ENCODE measurements at regions not wholly inside any gene's neighbourhood (a gene's known extent, or its start where the extent isn't known, plus 50 kb on each side); places are given as distances from the start of the nearest gene placed in this dataset.

DNA sequence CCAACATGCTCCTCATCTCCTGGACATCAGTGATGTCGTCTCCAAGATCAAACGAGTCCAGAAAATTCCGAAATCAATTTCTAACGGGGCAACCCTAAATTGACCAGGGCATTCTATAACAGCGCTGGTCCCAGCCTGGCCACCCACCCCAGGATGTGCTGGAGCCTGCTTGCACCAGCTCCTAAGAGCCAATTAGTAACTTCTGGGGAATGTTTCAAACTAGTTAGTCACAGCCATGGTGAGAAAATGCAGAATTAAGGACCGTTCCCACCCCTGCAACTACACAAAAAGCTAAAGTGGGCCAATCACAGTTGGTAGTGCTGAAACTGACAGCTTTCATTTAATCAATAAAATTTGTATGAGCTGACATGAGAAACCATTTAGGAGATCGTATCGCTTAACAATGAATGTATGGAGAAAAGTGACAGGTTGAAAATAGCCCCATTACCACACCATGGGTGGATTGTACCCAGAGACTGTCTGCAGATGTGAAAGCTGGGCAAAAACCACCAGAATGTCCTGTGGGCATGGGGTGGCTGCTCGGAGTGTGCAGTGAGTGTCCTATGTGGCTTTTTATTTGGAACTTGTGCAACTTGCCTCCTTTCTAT, 165.7 kb upstream of the AFDN start:
- no peak for DNase-seq (ENCODE audit: low read depth, low spot score)
- no peak overlapping the region for H3K4me3 ChIP-seq (ENCODE audit: low read length)

DNA sequence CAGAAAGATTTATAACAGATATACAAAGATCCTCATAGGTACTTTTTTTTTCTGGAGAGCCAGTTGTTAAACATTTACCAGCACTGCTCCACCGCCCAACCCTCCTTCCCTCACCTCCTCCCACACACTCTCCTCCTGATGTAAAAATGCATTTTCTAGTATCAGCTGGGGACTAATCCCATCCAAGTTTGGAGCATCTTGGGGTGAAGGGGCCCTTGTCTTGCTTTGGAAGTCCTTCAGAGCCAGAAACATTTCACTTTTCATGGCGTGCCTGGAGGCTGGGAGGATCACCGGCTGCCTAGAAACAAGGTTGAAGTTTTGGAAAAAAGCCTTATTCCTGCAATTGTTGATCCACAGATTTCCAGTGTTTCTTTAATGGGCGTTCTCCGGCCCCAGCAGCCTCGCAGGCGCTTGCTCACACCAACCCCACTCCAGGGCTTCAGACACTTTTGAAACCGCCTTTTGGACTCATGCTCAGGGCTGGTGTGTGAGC, 165.1 kb upstream of the AFDN start:
- H3K4me3 ChIP-seq (ENCODE audit: low read length) = no peak overlapping the region
- DNase-seq (ENCODE audit: low read depth, low spot score) = no peak

DNA sequence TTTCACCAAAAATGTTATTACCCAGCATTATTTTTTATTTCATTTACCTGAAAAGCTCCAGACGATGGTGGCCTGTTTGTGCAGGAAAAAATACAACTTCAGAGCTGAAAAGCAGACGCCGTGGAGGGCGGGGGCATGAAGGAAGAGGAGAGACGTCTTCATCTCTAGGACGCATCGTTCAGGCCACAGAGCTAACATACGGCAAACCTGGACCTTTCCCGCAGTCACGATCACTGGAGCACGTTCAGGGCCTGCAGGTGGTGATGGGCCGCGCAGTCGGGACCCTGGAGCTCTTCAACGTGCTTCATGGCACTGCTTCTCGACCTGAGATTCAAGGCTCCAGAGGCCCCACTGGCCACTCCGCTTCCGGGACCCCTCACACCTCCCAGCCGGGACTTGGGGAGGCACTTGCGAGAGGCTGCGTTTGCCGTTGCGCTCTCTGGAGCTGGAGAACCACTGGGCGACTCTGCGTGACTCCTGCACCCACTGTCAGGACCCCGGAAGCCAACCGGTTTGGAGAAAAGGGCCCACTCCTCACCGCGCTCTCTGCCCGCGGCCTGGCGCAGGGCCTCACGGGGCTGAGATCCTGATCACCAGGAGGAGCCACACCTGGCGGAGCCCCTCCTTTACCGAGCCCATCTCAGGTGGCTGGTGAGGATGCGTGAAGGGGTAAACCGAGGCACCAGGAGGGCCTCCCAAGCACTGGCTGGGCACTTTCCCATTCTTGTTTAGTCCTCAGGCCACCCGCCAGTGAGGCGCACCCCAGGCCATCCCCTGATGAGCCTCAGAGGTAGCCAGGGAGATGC, 164.4 kb upstream of the AFDN start:
- no peak for DNase-seq (ENCODE audit: low read depth, low spot score)
- no peak overlapping the region for H3K4me3 ChIP-seq (ENCODE audit: low read length)

DNA sequence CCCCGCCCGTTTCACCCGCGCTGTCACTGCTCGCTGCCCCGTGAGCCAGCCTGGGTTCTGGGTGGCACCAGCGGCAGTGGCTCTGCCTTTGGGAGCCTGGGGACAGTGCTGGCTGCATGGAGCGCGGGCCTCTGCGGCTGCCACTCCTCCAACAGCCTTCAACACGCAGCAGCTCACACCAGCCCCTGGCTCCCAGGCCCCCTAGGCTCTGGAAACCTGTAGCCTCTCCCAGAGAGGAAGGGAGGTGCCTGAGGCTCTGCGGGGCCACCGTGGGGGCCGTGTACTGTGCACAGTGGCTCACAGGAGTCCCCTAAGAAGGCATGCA, 163.9 kb upstream of the AFDN start:
- DNase-seq (ENCODE audit: low read depth, low spot score) = no peak
- no peak overlapping the region for H3K4me3 ChIP-seq (ENCODE audit: low read length)

DNA sequence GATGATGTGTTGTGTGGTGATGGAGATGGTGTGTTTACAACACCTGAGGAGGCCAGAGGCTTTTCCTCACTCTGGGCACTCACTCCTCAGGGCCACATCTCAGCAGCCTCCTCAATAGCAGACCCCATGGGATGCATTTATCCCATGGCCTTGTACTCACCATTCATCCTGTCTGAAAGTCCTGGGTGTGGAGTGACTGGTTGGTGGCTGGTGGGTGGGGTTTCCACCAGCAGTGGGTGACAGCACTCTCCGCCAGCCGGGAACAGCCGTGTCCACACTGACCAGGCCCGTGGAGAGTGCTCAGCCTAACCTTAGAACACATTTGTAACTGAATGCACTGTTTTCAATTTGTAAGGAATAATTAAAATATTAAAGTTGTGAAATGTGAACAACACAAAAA, 163.4 kb upstream of the AFDN start:
- no peak overlapping the region for H3K4me3 ChIP-seq (ENCODE audit: low read length)
- no peak for DNase-seq (ENCODE audit: low read depth, low spot score)

DNA sequence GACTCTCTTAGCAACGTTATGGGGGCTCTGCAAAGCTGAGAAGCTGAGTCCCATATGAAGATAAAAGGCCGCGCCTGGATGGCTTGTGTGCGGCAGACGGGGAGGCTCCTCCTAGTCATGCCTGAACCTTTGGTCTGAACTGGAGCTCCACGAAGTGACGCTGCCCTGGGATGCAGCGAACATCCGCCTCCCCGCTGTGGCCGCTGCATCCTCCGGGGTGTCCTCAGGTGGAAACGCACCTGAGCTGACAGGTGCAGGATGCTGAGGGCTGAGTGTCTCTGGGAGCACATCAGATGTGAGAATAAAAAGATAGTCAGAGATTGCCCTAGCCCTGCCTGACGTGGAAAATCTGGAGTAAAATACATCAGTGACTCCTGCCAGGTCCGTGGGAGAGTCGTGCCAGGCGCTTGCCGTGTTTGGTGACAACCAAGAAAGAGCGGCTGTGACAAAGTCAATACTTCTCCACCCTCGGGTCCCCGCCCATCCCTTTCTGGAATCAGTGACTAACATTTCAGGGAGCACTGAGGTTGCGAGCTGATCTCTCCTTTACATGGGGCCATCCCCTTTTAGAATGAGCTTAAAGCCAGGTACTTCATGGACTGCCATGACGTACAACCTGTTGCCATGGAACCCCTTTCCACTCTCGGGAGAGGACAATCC, 162.8 kb upstream of the AFDN start:
- DNase-seq (ENCODE audit: low read depth, low spot score) = no peak

DNA sequence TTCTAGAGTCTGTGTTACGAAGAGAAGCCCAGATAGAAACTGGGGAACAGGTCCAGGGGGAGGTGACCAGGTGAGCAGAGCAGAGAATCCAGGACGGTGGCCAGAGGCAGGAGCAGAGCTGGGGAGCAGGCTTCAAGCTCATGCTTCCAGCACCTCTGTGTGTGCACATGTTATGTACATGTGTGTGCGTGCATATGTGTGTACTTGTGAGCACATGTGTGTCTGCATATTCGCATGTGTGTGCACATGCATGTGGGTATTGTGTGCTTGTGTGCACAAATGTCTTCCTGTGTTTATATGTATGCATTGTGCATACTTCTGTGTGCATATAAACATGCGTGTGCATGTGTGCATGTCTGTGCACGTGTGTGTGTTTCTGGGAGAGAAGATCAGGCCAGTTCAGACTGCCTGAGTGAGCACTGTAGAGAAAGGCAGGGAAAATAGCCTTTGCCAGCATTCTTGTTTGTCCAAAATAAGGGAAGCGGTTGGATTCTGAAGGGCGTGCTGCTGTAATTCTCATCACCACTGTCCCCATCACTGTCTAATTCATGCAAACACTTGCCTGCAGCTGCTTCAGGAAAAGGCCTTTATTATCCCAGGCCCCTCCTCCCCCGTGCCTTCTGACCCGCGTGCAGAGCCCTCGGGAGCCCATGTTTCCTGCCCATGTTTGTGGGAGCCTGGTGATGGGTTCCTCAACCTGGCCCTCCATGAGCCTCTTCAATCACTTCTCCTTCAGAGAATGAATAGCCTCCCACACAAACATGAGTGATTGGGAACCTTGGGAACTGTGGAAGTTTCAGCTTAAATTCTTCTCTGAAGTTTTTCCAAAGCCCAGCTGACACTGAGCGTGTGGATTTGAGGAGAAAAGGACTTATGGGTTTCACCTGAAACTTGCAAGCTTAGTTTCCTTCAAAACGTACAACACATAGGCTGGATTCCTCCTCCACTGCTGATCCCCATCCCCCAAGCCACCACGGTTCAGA, 161.7 kb upstream of the AFDN start:
- H3K4me3 ChIP-seq (ENCODE audit: low read length) = no peak overlapping the region
- no peak for DNase-seq (ENCODE audit: low read depth, low spot score)

More for the DNA sequence above, 162.8 kb upstream of the AFDN start:
- H3K4me3 ChIP-seq (ENCODE audit: low read length) = no peak overlapping the region

DNA sequence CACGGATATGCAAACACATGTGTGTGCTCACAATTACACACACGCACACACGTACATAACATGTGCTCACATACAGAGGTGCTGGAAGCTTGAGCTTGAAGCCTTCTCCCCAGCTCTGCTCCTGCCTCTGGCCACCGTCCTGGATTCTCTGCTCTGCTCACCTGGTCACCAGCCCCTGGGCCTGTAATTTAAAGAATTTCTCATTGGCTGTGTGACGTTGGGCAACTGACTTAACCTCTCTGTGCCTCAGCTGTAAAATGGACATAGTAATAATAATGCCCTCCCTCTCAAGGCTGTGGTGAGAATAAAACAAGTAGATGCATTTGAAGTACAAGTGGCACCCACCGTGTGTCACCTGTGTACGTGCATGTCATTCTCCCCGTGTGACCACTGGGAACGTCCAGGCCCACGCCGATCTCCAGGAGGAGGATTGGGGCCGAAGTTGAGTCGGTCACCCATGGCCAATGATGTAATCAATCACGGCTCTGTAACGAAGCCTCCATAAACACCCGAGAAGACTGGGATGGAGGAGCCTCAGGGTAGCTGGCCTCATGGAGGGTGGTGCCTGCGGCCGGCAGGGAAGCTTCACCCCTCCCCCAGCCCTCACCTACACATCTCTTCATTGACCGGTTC, 160.9 kb upstream of the AFDN start:
- no peak overlapping the region for H3K4me3 ChIP-seq (ENCODE audit: low read length)
- no peak for DNase-seq (ENCODE audit: low read depth, low spot score)

DNA sequence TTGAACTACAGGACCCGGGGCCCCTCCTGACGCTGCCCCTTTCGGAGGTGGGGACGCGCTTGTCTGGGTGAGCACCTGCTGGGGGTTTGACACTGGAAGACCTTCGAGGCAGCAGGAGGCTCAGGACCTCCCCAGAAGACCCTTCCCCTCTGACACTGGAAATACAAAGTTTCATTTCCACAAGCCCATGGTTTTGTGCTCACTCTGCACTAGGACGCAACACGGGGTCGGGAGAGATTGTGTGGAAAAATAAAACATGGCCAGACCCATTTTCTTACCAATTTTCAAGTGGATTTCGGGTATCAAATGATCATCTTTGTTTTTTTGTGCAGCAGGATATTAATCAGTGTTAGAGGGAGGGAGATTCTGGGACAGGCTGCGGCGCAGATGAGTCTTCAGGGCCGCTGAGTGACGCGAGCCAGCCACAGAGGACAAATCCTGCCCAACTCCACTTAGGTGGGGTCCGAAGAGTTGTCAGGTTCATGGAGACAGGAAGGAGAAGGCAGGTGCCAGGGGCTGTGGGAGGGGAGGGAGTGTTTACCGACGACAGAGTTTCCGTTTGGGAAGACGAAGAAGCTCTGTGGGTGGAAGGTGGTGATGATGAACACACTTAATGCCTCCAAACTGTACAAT, 160.0 kb upstream of the AFDN start:
- H3K4me3 ChIP-seq (ENCODE audit: low read length) = no peak overlapping the region
- DNase-seq (ENCODE audit: low read depth, low spot score) = no peak

DNA sequence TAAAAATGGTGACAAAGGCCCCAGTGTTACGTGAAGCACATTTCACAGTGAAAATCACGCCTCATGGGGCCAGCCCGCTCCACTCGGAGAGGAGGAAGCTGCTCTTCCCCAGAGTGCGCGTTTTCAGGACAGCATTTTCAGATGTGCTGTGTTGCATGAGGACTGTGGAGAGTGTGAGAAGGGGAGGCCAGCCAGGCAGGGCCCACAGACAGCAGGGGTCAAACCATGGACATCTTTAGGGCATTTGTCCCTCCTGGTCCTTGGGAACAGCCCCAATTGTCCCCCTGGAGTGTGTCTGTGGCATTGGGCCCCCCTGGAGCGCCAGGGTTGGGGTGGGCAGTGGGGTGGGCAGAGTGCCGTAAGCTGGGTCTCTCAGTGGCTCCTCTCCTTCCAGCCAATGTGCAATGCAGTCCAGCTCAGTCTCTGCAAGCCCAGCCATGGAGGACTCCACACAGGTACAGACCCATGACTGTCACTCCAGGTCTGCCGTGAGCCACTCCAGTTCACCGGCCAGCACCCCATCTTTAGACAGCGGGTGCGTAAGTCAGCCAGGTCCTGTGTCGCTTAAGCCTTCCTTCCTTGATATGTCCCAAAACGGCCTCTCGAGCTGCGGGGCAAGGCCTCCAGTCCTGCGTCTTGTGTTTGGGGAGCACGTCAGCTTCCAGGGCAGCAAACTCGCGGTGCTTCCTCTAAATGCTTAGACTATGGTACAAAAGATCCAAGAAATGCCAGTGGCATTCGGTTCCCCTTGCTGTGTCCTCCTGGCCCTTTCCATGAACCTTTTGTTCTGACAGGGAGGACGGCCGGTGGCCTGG, 159.3 kb upstream of the AFDN start:
- DNase-seq (ENCODE audit: low read depth, low spot score) = no peak
- no peak overlapping the region for H3K4me3 ChIP-seq (ENCODE audit: low read length)

DNA sequence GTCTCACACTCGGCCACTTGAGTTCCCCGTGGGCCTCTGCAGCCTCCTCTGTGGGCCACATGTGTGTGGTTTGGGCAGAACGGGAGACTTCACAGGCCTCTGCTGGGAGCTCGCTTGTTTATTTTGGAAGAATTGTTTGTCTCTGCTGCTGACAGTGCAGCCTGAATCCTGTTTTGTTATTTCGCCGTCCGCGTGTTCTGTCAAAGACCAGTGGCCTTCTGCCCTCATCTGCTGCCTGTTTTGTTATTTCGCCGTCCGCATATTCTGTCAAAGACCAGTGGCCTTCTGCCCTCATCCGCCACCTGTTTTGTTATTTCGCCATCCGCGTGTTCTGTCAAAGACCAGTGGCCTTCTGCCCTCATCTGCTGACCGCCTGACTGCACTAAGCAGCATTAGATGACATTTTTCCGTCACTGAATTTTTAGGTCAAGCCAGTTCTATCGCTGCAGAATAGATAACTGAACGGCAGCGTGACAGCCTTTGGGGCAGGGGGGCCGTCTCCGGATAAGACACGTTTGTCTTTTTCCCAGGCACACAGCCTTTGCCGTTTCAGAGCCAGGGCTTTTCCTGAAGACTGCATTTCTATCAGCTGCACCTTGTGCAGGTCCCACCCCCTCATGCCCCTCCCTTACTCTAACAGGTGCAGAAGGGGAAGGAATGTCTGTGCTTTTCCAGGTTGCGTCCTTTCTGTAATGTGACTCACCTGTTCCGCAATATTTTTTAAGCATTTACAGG, 158.5 kb upstream of the AFDN start:
- H3K4me3 ChIP-seq (ENCODE audit: low read length) = no peak overlapping the region
- no peak for DNase-seq (ENCODE audit: low read depth, low spot score)

DNA sequence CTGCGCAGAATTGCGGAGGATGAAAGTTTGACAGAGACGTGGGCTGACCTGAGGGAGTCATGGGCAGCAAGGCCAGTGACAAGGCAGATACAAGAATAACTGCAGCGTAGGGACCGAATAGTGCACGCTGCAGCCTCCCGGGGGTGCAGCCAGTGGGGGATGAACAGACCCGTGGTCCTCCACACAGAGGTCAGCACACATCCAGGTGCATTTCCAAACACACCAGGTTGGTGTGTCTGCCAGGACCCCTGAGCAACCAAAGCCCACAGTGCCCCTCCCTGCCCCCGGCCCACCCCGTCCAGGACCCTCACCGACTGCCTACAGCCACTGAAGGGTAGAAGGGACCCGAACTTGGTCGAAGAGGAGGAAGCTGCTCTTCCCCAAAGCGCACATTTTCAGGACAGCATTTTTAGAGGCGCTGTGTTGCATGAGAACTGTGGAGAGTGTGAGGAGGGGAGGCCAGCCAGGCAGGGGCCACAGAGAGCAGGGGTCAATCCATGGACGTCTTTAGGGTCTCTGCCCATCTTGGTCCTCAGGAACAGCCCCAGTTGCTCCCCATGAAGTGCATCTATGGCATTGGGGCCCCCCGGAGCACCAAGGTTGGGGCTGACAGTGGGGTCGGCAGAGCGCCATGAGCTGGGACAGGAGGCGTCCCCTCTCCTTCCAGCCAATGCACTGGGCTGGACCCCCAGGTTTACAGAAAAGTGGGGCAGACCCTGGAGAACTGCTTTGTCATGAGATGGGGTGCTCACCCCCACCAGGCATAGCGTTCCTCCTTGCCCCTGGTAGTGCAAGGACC, 157.8 kb upstream of the AFDN start:
- H3K4me3 ChIP-seq (ENCODE audit: low read length) = no peak overlapping the region
- no peak for DNase-seq (ENCODE audit: low read depth, low spot score)

DNA sequence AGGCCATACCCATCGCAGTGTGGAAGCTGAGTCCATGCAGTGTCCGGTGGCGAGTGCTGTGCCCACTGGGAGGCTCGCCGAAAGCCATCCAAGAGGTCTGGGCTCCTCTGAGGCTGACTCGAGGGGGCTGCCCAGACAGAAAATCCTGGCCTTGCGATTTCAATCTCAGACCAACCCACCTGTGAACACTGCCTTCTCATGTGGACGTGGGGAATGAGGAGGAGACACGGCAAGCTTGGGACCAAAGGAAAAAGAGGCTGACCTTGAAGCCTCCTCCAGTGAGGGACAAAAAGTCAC, 157.2 kb upstream of the AFDN start:
- DNase-seq (ENCODE audit: low read depth, low spot score) = no peak
- no peak overlapping the region for H3K4me3 ChIP-seq (ENCODE audit: low read length)

DNA sequence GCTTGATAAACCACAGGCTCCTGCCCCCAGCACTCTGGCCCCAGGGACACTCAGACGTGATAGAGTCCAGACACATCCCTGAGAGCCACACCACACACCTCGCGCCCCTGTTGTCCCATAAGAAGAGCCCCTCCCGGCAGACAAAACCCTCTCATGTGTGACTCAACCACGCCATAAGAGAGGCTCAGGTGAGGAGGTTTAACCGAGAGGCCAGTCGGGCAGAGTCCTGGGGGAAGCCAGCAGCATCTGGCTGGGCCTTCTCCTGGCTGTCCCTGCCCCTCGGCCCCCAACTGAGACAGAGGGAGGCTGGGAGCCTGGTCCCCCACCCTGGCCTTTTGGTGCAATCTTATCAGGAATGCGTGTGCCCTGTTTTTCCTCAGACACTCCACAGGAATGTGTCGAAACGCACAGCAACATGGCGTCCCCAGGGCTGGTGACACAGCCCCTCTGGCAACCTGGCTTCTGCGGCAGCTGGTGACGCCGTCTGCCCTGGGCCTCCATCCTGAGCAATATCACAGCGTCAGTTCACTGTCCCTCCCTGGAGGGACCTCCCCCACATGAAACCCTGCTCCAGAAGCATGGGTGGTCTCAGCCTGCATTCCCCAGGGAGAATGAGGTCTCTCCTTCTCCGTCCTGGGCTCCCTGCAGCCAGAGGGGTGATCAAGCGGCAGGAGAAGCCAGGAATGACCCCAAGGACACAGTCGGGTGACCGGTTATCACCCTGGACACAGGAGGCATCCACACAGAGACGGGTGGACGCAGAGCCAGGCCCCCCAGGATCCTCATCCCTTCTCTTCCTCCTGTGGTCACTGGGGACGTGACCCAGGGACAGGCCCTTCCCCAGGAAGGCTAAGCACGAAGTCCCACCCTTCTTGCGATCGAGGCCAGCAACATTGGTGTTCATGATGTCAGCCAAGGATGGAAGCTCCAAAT, 156.6 kb upstream of the AFDN start:
- no peak overlapping the region for H3K4me3 ChIP-seq (ENCODE audit: low read length)
- DNase-seq (ENCODE audit: low read depth, low spot score) = no peak

DNA sequence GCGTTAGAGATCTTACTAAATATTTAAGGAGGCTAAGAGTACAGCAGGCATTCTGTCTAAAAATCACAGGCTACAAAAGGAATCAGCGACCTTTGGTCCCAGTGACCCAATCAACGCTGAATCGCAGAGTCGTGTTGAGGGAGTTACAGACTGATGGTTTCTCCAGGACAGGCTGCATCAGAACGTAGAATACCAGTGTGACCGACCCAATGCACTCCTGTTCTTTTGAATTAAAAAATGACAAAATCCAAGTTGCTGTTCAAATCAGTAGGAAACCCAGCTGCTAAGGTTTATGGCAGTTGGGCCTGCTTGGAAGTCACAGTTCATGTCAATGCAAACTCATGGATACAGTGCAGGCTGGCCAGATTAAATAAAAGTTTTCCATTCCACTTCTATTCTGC, 155.8 kb upstream of the AFDN start:
- no peak for DNase-seq (ENCODE audit: low read depth, low spot score)
- H3K4me3 ChIP-seq (ENCODE audit: low read length) = no peak overlapping the region

Data from Jurkat, Clone E6-1 (cell line).